Activated CD8-positive, alpha-beta memory T cell treated with anti-CD3 and anti-CD28 coated beads, Interleukin-2, amount 50 U/mL, for 24 hours (primary cell): ENCODE measurements at regions not wholly inside any gene's neighbourhood (a gene's known extent, or its start where the extent isn't known, plus 50 kb on each side); places are given as distances from the start of the nearest gene placed in this dataset.

Source experiments
- DNase-seq: peaks from one replicate; pipeline ENCODE4 v3.0.0-alpha.2; 2020; ENCODE audit errors: extremely low read depth

GRCh38 chr10:10930979-10931743 is 86.5 kb upstream of the CELF2 start:
- DNase-seq: no peak

GRCh38 chr10:10935032-10935431 is 82.6 kb upstream of the CELF2 start:
- no peak for DNase-seq

GRCh38 chr10:10938676-10939075 is 79.0 kb upstream of the CELF2 start:
- DNase-seq: no peak

- no peak for DNase-seq
Measured at GRCh38 chr10:10941127-10941730, 76.4 kb upstream of the CELF2 start.

- DNase-seq: no peak
Measured at GRCh38 chr10:10942441-10942840, 75.2 kb upstream of the CELF2 start.

GRCh38 chr10:10946081-10946480 is 71.6 kb upstream of the CELF2 start:
- DNase-seq: no peak

GRCh38 chr10:10946801-10947200 is 70.9 kb upstream of the CELF2 start:
- DNase-seq: no peak

- no peak for DNase-seq
Measured at GRCh38 chr10:10951675-10952074, 66.0 kb upstream of the CELF2 start.

- no peak for DNase-seq
Measured at GRCh38 chr10:10952800-10953199, 64.9 kb upstream of the CELF2 start.

- no peak for DNase-seq
Measured at GRCh38 chr10:10956681-10957542, 60.8 kb upstream of the CELF2 start.

- DNase-seq: no peak
Measured at GRCh38 chr10:10958041-10958440, 59.6 kb upstream of the CELF2 start.

- DNase-seq: no peak
Measured at GRCh38 chr10:10959666-10960065, 58.0 kb upstream of the CELF2 start.

- DNase-seq: no peak
Measured at GRCh38 chr10:10960534-10960933, 57.1 kb upstream of the CELF2 start.

GRCh38 chr10:10961072-10961471 is 56.6 kb upstream of the CELF2 start:
- DNase-seq: no peak

GRCh38 chr10:10967029-10967428 is 50.6 kb upstream of the CELF2 start:
- DNase-seq: no peak

- no peak for DNase-seq
Measured at GRCh38 chr10:10967581-10968256, 50.0 kb upstream of the CELF2 start.
